ENCODE measurements at regions not wholly inside any gene's neighbourhood (a gene's known extent, or its start where the extent isn't known, plus 50 kb on each side); places are given as distances from the start of the nearest gene placed in this dataset.

DNA sequence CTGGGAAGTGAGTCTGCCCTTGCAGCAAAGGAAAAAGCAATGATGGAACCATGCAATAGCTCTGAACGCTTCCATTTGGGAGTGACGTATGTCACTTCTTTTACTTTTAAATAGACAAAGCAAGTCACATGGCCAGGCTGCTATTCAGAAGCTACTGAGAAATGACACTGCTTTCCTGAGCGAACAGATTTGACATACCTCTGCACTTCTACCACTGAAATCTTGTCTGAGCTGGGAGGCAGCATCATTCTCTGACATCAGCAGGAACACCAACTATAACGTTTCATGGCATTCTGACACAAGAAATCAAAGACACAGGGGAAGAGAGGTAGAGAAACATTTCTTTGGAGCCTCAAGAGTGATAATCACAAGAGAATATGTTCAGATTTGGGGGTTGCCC is 271.1 kb downstream of the SNX13 start:
- H3K4me1 ChIP-seq (ENCODE audit: control insufficient read depth, low read length) = no peaks in the 10 kb centered on the region
- no peaks in the 10 kb centered on the region for H3K9me2 ChIP-seq (replicated peaks; ENCODE audit: control insufficient read depth, low read length)
- H3K36me3 ChIP-seq (ENCODE audit: control insufficient read depth, low read length) = no peaks in the 10 kb centered on the region
- H3K27me3 ChIP-seq (ENCODE audit: control insufficient read depth, low read length) = no peaks in the 10 kb centered on the region
- H3K4me3 ChIP-seq (ENCODE audit: low read length) = no peak overlapping the region
- H3K79me2 ChIP-seq (ENCODE audit: control insufficient read depth, low read length) = no peaks in the 10 kb centered on the region
- H3K27ac ChIP-seq (ENCODE audit: low read depth, low read length) = no peak overlapping the region
- H3K4me2 ChIP-seq (ENCODE audit: low read length) = no peak overlapping the region
- H3F3A ChIP-seq (ENCODE audit: control insufficient read depth, insufficient read depth) = no peaks in the 10 kb centered on the region
- H4K20me1 ChIP-seq (ENCODE audit: control insufficient read depth, insufficient read depth, low read depth, low read length) = no peaks in the 10 kb centered on the region
- TF ChIP-seq, protein P1, sequence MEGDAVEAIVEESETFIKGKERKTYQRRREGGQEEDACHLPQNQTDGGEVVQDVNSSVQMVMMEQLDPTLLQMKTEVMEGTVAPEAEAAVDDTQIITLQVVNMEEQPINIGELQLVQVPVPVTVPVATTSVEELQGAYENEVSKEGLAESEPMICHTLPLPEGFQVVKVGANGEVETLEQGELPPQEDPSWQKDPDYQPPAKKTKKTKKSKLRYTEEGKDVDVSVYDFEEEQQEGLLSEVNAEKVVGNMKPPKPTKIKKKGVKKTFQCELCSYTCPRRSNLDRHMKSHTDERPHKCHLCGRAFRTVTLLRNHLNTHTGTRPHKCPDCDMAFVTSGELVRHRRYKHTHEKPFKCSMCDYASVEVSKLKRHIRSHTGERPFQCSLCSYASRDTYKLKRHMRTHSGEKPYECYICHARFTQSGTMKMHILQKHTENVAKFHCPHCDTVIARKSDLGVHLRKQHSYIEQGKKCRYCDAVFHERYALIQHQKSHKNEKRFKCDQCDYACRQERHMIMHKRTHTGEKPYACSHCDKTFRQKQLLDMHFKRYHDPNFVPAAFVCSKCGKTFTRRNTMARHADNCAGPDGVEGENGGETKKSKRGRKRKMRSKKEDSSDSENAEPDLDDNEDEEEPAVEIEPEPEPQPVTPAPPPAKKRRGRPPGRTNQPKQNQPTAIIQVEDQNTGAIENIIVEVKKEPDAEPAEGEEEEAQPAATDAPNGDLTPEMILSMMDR (IDR thresholded peaks at IDR 0.05; ENCODE audit: low read depth, low read length, poor library complexity, severe bottlenecking) = no peak
- no peak for TF ChIP-seq EZH2phosphoT487 (IDR thresholded peaks at IDR 0.05; ENCODE audit: borderline replicate concordance, low read length)
- H3K9me3 ChIP-seq (ENCODE audit: control insufficient read depth, insufficient read depth, low read length) = no peaks in the 10 kb centered on the region

DNA sequence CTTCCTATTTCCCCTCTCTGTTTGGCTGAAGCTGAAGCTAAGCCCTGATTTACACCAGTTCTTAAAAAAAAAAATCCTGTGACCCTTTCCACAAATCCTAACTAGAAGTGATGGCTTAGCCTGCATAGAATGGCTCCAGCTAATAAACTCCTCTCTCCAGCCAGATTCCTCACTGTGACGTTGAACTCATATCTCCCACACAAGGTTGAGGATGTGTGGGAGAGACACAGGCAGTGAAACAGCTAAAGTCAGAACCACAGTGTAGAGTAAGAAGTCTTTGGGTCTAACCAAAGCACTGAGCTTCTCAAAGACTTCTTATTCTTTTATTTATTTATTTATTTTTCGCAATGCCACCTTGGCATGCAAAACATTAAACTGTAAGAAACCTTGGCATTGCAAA is 268.3 kb downstream of the SNX13 start:
- no peak overlapping the region for H3K4me3 ChIP-seq (ENCODE audit: low read length)
- no peaks in the 10 kb centered on the region for H4K20me1 ChIP-seq (ENCODE audit: control insufficient read depth, insufficient read depth, low read depth, low read length)
- no peaks in the 10 kb centered on the region for H3F3A ChIP-seq (ENCODE audit: control insufficient read depth, insufficient read depth)
- H3K79me2 ChIP-seq (ENCODE audit: control insufficient read depth, low read length) = no peaks in the 10 kb centered on the region
- H3K4me2 ChIP-seq (ENCODE audit: low read length) = no peak overlapping the region
- TF ChIP-seq EZH2phosphoT487 (IDR thresholded peaks at IDR 0.05; ENCODE audit: borderline replicate concordance, low read length) = no peak
- TF ChIP-seq, protein P1 (IDR thresholded peaks at IDR 0.05; ENCODE audit: low read depth, low read length, poor library complexity, severe bottlenecking) = no peak
- H3K9me3 ChIP-seq (ENCODE audit: control insufficient read depth, insufficient read depth, low read length) = no peaks in the 10 kb centered on the region
- H3K36me3 ChIP-seq (ENCODE audit: control insufficient read depth, low read length) = no peaks in the 10 kb centered on the region
- H3K4me1 ChIP-seq (ENCODE audit: control insufficient read depth, low read length) = no peaks in the 10 kb centered on the region
- H3K27me3 ChIP-seq (ENCODE audit: control insufficient read depth, low read length) = no peaks in the 10 kb centered on the region
- no peak overlapping the region for H3K27ac ChIP-seq (ENCODE audit: low read depth, low read length)
- H3K9me2 ChIP-seq (replicated peaks; ENCODE audit: control insufficient read depth, low read length) = no peaks in the 10 kb centered on the region

GRCh38 chr7:17672783-17673182 is 267.5 kb downstream of the SNX13 start:
- no peaks in the 10 kb centered on the region for H3K27me3 ChIP-seq (ENCODE audit: control insufficient read depth, low read length)
- H3F3A ChIP-seq (ENCODE audit: control insufficient read depth, insufficient read depth) = no peaks in the 10 kb centered on the region
- H3K79me2 ChIP-seq (ENCODE audit: control insufficient read depth, low read length) = no peaks in the 10 kb centered on the region
- no peaks in the 10 kb centered on the region for H3K4me1 ChIP-seq (ENCODE audit: control insufficient read depth, low read length)
- no peaks in the 10 kb centered on the region for H4K20me1 ChIP-seq (ENCODE audit: control insufficient read depth, insufficient read depth, low read depth, low read length)
- no peak overlapping the region for H3K4me3 ChIP-seq (ENCODE audit: low read length)
- H3K27ac ChIP-seq (ENCODE audit: low read depth, low read length) = no peak overlapping the region
- TF ChIP-seq, protein P1 (IDR thresholded peaks at IDR 0.05; ENCODE audit: low read depth, low read length, poor library complexity, severe bottlenecking) = no peak
- no peak for TF ChIP-seq EZH2phosphoT487 (IDR thresholded peaks at IDR 0.05; ENCODE audit: borderline replicate concordance, low read length)
- H3K9me2 ChIP-seq (replicated peaks; ENCODE audit: control insufficient read depth, low read length) = no peaks in the 10 kb centered on the region
- no peaks in the 10 kb centered on the region for H3K9me3 ChIP-seq (ENCODE audit: control insufficient read depth, insufficient read depth, low read length)
- no peaks in the 10 kb centered on the region for H3K36me3 ChIP-seq (ENCODE audit: control insufficient read depth, low read length)
- no peak overlapping the region for H3K4me2 ChIP-seq (ENCODE audit: low read length)

All from DOHH2 (cell line).